GM23338 (cell line): ENCODE measurements at regions not wholly inside any gene's neighbourhood (a gene's known extent, or its start where the extent isn't known, plus 50 kb on each side); places are given as distances from the start of the nearest gene placed in this dataset.
"Not testable (repeated sequence)": the region's sequence is repeated elsewhere in the genome, so short reads cannot be mapped to it uniquely, and the experiment has no call there.

Source experiments
- ATAC-seq: fragments of 200-7000 bp; cut with Tn5 transposase; 3 replicates; pipeline ENCODE4 v1.9.1; 2020
- DNase-seq: peaks from one replicate; pipeline ENCODE4 v3.0.0-alpha.2; 2015; ENCODE audit warnings: low spot score
- H2AFZ ChIP-seq: fragments of 200-600 bp; sonication (generic); 2 replicates; pipeline ENCODE4 v1.8.0; 2016; ENCODE audit warnings: antibody characterized with exemption, mild to moderate bottlenecking, moderate library complexity
- H3F3A ChIP-seq: fragments of 200-600 bp; sonication (generic); replicated peaks from 2 replicates; pipeline ENCODE4 v1.8.0; 2017; ENCODE audit warnings: antibody characterized with exemption, mixed run types, low read depth
- H3K27ac ChIP-seq: fragments of 200-600 bp; sonication (generic); 2 replicates; pipeline ENCODE4 v1.6.1; 2016; ENCODE audit warnings: low read depth
- H3K27me3 ChIP-seq: fragments of 200-600 bp; sonication (generic); 2 replicates; pipeline ENCODE4 v1.8.0; 2016; ENCODE audit warnings: mild to moderate bottlenecking, mixed run types, moderate library complexity; ENCODE audit not compliant: insufficient read depth
- H3K36me3 ChIP-seq: fragments of 200-600 bp; sonication (generic); 2 replicates; pipeline ENCODE4 v1.8.0; 2016; ENCODE audit warnings: mild to moderate bottlenecking; ENCODE audit not compliant: insufficient read depth
- H3K4me1 ChIP-seq: fragments of 200-600 bp; sonication (generic); 2 replicates; pipeline ENCODE4 v1.8.0; 2016; ENCODE audit warnings: mild to moderate bottlenecking, moderate library complexity; ENCODE audit not compliant: insufficient read depth
- H3K4me2 ChIP-seq: fragments of 200-600 bp; sonication (generic); 2 replicates; pipeline ENCODE4 v1.7.1; 2017; ENCODE audit warnings: mixed run types
- H3K4me3 ChIP-seq: fragments of 200-600 bp; sonication (generic); 2 replicates; pipeline ENCODE4 v1.6.1; 2016; ENCODE audit warnings: mixed run types
- H3K79me2 ChIP-seq: fragments of 200-600 bp; sonication (generic); replicated peaks from 2 replicates; pipeline ENCODE4 v1.8.0; 2017; ENCODE audit warnings: mild to moderate bottlenecking; ENCODE audit not compliant: insufficient read depth
- H3K9me2 ChIP-seq: fragments of 200-600 bp; sonication (generic); 2 replicates; pipeline ENCODE4 v1.8.0; 2017; ENCODE audit not compliant: insufficient read depth
- H4K20me1 ChIP-seq: fragments of 200-600 bp; sonication (generic); replicated peaks from 2 replicates; pipeline ENCODE4 v1.8.0; 2017; ENCODE audit warnings: mild to moderate bottlenecking; ENCODE audit not compliant: insufficient read depth
- H3K27ac Mint-ChIP-seq: 2 replicates; pipeline ENCODE4 v1.8.0; 2020; ENCODE audit warnings: inconsistent platforms, mild to moderate bottlenecking, moderate library complexity, mixed read lengths
- H3K27me3 Mint-ChIP-seq: 3 replicates; pipeline ENCODE4 v1.8.0; 2022; ENCODE audit warnings: low read depth, mild to moderate bottlenecking, moderate library complexity, mixed read lengths, inconsistent platforms; ENCODE audit not compliant: insufficient read depth, poor library complexity
- H3K36me3 Mint-ChIP-seq: 3 replicates; pipeline ENCODE4 v1.8.0; 2021; ENCODE audit warnings: low read depth, mild to moderate bottlenecking, inconsistent platforms, moderate library complexity, mixed read lengths
- H3K4me1 Mint-ChIP-seq: 3 replicates; pipeline ENCODE4 v1.8.0; 2020; ENCODE audit warnings: mild to moderate bottlenecking, inconsistent platforms, mixed read lengths
- H3K4me3 Mint-ChIP-seq: 3 replicates; pipeline ENCODE4 v1.8.0; 2021; ENCODE audit warnings: moderate library complexity, mild to moderate bottlenecking, inconsistent platforms, mixed read lengths
- H3K9me3 Mint-ChIP-seq: 3 replicates; pipeline ENCODE4 v1.8.0; 2020; ENCODE audit warnings: moderate library complexity, mild to moderate bottlenecking, inconsistent platforms, mixed read lengths
- CREB1 ChIP-seq: fragments of 250-450 bp; sonication (Bioruptor Pico); IDR thresholded peaks from 2 replicates; pipeline ENCODE4 v1.5.0; 2020; ENCODE audit warnings: low read depth, mild to moderate bottlenecking, moderate library complexity
- CTCF ChIP-seq, 2 experiments: fragments of 200-600 bp in 1 of 2; sonication (generic) in 1 of 2; conservative IDR thresholded peaks; 2 replicates each; pipeline versions ENCODE4 v1.5.1 to v1.6.1; 2016 to 2017; ENCODE audit warnings: antibody characterized with exemption in 2 of 2, low read depth in 2 of 2, mild to moderate bottlenecking in 2 of 2, moderate library complexity in 1 of 2
- EZH2 ChIP-seq: fragments of 200-600 bp; sonication (generic); IDR thresholded peaks from one replicate; pipeline ENCODE4 v1.8.0; 2017; ENCODE audit warnings: antibody characterized with exemption, mild to moderate bottlenecking, low read depth; ENCODE audit not compliant: unreplicated experiment
- EZH2phosphoT487 ChIP-seq: fragments of 200-600 bp; sonication (generic); IDR thresholded peaks from one replicate; pipeline ENCODE4 v1.8.1; 2018; ENCODE audit warnings: antibody characterized with exemption; ENCODE audit not compliant: unreplicated experiment
- NANOG ChIP-seq: IDR thresholded peaks from 2 replicates; pipeline ENCODE4 v1.6.1; 2016; ENCODE audit warnings: antibody characterized with exemption, borderline replicate concordance
- POLR2AphosphoS5 ChIP-seq: IDR thresholded peaks from 2 replicates; pipeline ENCODE4 v1.6.1; 2016; ENCODE audit warnings: antibody characterized with exemption, low read depth
- ZNF462 ChIP-seq: fragments of 250-450 bp; sonication (Bioruptor Pico); IDR thresholded peaks from 2 replicates; pipeline ENCODE4 v1.5.0; 2020; ENCODE audit warnings: mild to moderate bottlenecking, moderate library complexity

DNA sequence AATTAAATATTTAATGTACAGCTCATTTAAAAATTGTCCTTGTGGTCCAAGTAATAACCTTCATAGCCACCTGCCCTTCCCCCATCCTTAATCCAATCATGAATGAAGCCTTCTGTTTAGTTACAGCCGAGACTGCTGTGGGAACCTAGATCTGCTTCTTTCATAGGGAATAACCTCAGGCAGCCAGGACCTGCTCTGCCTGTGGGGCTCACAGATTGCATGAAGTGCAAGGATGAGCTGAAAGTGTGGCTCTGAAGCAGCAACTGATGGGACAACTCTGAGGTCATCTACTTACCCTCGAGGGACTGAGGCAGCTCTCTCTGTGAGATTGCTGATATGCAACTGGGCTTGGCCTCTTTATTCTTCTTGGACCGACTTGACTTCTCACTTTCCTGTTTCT is 169.8 kb downstream of the POTEB3 start:
- Mint-ChIP-seq H3K4me3 (no peak overlapping the region), H3K27ac (no peak overlapping the region), H3K36me3 (peaks cover 39% of the 10 kb centered on the region), H3K27me3 (peaks cover 2% of the 10 kb centered on the region), H3K4me1 (no peaks in the 10 kb centered on the region), H3K9me3 (peaks cover 72% of the 10 kb centered on the region)
- ATAC-seq (no peak), DNase-seq (no peak)
- H3K27me3 ChIP-seq = 0 out of 2 replicates have a peak, but pooled peaks cover 3% of the 10 kb centered on the region
- H3K27ac ChIP-seq = no peak overlapping the region
- no peaks in the 10 kb centered on the region for H3K79me2 ChIP-seq
- no peaks in the 10 kb centered on the region for H3F3A ChIP-seq
- H3K36me3 ChIP-seq = peaks cover 25% of the 10 kb centered on the region; the same call in 1 of the 2 replicates
- no peaks in the 10 kb centered on the region for H4K20me1 ChIP-seq
- H2AFZ ChIP-seq = no peak overlapping the region
- H3K4me1 ChIP-seq = no peaks in the 10 kb centered on the region
- no peaks in the 10 kb centered on the region for H3K9me2 ChIP-seq
- no peak overlapping the region for H3K4me3 ChIP-seq
- H3K4me2 ChIP-seq = no peak overlapping the region
- TF ChIP-seq EZH2 (no peak), CREB1 (CRISPR knock-in tag) (no peak), EZH2phosphoT487 (no peak), CTCF (conservative IDR thresholded peaks at IDR 0.05; ENCODE audit: low read depth in 2 of 2) (no peak)

DNA sequence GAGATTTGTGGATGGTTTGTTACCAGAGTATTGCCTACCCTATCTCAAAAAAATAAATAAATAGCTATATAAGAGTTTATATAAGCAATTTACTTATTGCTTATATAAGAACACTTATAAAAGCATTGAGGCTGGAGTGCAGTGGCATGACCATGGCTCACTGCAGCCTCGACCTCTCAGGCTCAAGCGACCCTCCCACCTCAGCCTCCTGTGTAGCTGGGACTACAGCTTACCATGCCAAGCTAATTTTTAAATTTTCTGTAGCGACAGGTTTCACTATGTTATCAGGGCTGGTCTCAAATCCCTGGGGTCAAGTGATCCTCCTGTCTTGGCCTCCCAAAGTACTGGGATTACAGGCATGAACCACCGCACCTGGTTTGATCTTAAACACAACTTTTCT is 170.6 kb downstream of the POTEB3 start:
- H3K4me3 ChIP-seq, H3K4me2 ChIP-seq, H3K9me2 ChIP-seq, H3K79me2 ChIP-seq, H3K27ac Mint-ChIP-seq, H3K27me3 Mint-ChIP-seq, H3K4me1 Mint-ChIP-seq, ATAC-seq, H3K4me3 Mint-ChIP-seq, H2AFZ ChIP-seq, H3K27ac ChIP-seq, H4K20me1 ChIP-seq, H3K27me3 ChIP-seq, DNase-seq, H3F3A ChIP-seq, H3K4me1 ChIP-seq: not testable (repeated sequence)
- H3K36me3 ChIP-seq = peaks cover 30% of the 10 kb centered on the region; the same call in 1 of the 2 replicates
- Mint-ChIP-seq H3K36me3 (peaks cover 41% of the 10 kb centered on the region), H3K9me3 (peaks cover 78% of the 10 kb centered on the region)

DNA sequence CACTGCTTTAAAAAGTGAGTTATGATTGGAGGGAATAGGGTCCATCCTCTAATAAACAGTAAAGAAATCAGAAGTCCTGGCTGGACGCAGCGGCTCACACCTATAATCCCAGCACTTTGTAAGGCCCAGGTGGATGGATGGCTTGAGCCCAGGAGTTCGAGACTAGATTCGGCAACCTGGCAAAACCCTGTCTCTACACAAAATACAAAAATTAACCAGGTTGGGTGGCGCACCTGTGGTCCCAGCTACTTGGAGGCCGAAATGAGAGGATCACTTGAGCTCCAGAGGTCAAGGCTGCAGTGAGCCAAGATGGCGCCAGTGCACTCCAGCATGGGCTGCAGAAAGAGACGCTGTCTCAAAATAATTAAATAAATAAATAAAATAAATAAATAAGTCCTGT is 171.2 kb downstream of the POTEB3 start:
- Histone ChIP-seq H2AFZ (no peak overlapping the region), H3K4me3 (no peak overlapping the region), H3K4me1 (no peaks in the 10 kb centered on the region), H3K79me2 (no peaks in the 10 kb centered on the region), H3K36me3 (peaks cover 34% of the 10 kb centered on the region; the same call in 1 of the 2 replicates), H3K9me2 (no peaks in the 10 kb centered on the region), H3K4me2 (no peak overlapping the region), H4K20me1 (no peaks in the 10 kb centered on the region), H3K27ac (no peak overlapping the region), H3K27me3 (0 out of 2 replicates have a peak, but pooled peaks cover 3% of the 10 kb centered on the region), H3F3A (no peaks in the 10 kb centered on the region)
- ATAC-seq (no peak), DNase-seq (no peak)
- Mint-ChIP-seq H3K27ac (no peak overlapping the region), H3K4me3 (no peak overlapping the region), H3K4me1 (no peaks in the 10 kb centered on the region), H3K36me3 (peaks cover 42% of the 10 kb centered on the region), H3K9me3 (peaks cover 84% of the 10 kb centered on the region), H3K27me3 (peaks cover 2% of the 10 kb centered on the region)
- TF ChIP-seq CTCF (conservative IDR thresholded peaks at IDR 0.05; ENCODE audit: low read depth in 2 of 2) (no peak), ZNF462 (CRISPR knock-in tag) (no peak), POLR2AphosphoS5 (no peak), NANOG (no peak)
